CD4-positive, alpha-beta memory T cell (primary cell): ENCODE measurements at regions not wholly inside any gene's neighbourhood (a gene's known extent, or its start where the extent isn't known, plus 50 kb on each side); places are given as distances from the start of the nearest gene placed in this dataset.
"Not testable (repeated sequence)": the region's sequence is repeated elsewhere in the genome, so short reads cannot be mapped to it uniquely, and the experiment has no call there.

Source experiments
- CTCF ChIA-PET: fragments of 350-600 bp; sonication (Branson Sonifier 250); formaldehyde crosslinking; loops from one replicate; lab custom pipeline; 2021; ENCODE audit warnings: inconsistent platforms; ENCODE audit not compliant: partially characterized antibody; lab: Charles Lee
- POLR2A ChIA-PET: fragments of 350-600 bp; sonication (Branson Sonifier 250); formaldehyde crosslinking; loops from one replicate; lab custom pipeline; 2021; ENCODE audit not compliant: partially characterized antibody; lab: Charles Lee
- DNase-seq, 5 donors: peaks; one replicate each; pipeline versions ENCODE4 v3.0.0 to v3.0.0-alpha.2; 2020 to 2022; ENCODE audit warnings: mixed read lengths in 1 of 5
- H3K27ac ChIP-seq: one replicate; pipeline ENCODE4 v1.7.0; 2013; ENCODE audit warnings: low read depth, low read length
- H3K27me3 ChIP-seq: 2 replicates; pipeline ENCODE4 v1.7.0; 2013; ENCODE audit warnings: mild to moderate bottlenecking, low read length, moderate library complexity; ENCODE audit not compliant: insufficient read depth
- H3K36me3 ChIP-seq: 2 replicates; pipeline ENCODE4 v1.7.0; 2013; ENCODE audit warnings: mild to moderate bottlenecking, low read length, moderate library complexity; ENCODE audit not compliant: insufficient read depth
- H3K4me1 ChIP-seq: 2 replicates; pipeline ENCODE4 v1.7.0; 2013; ENCODE audit warnings: mild to moderate bottlenecking, low read length, moderate library complexity; ENCODE audit not compliant: insufficient read depth
- H3K4me3 ChIP-seq, 2 donors: one replicate each; pipeline ENCODE4 v1.7.0; 2013; ENCODE audit warnings: low read length in 2 of 2, mild to moderate bottlenecking in 1 of 2
- H3K9me3 ChIP-seq, 2 donors: one replicate each; pipeline ENCODE4 v1.7.0; 2013; ENCODE audit warnings: low read length in 2 of 2, control low read depth in 1 of 2; ENCODE audit not compliant: control insufficient read depth in 1 of 2
- H3K27ac Mint-ChIP-seq, 7 donors: one replicate each; pipeline ENCODE4 v1.8.0; 2020 to 2021; ENCODE audit warnings: mixed read lengths in 7 of 7, mild to moderate bottlenecking in 6 of 7, inconsistent platforms in 3 of 7, moderate library complexity in 3 of 7
- H3K27me3 Mint-ChIP-seq, 2 donors: one replicate each; pipeline ENCODE4 v1.8.0; 2020 to 2021; ENCODE audit warnings: mixed read lengths in 2 of 2
- H3K36me3 Mint-ChIP-seq, 2 donors: one replicate each; pipeline ENCODE4 v1.8.0; 2020 to 2021; ENCODE audit warnings: mixed read lengths in 2 of 2, inconsistent platforms in 1 of 2, mild to moderate bottlenecking in 1 of 2
- H3K4me1 Mint-ChIP-seq, 4 donors: one replicate each; pipeline ENCODE4 v1.8.0; 2020 to 2021; ENCODE audit warnings: mixed read lengths in 4 of 4, mild to moderate bottlenecking in 1 of 4
- H3K4me3 Mint-ChIP-seq, 8 donors: one replicate each; pipeline ENCODE4 v1.8.0; 2020 to 2021; ENCODE audit warnings: mixed read lengths in 8 of 8, mild to moderate bottlenecking in 7 of 8, moderate library complexity in 6 of 8, inconsistent platforms in 3 of 8
- H3K9me3 Mint-ChIP-seq, 8 donors: one replicate each; pipeline ENCODE4 v1.8.0; 2020 to 2021; ENCODE audit warnings: mixed read lengths in 8 of 8, mild to moderate bottlenecking in 5 of 8, inconsistent platforms in 3 of 8, moderate library complexity in 1 of 8
- intact Hi-C: fragments of 100-400 bp; cut with micrococcal nuclease; formaldehyde crosslinking; loops from one replicate; pipeline ENCODE4 v1.15.1; 2023

- intact Hi-C loops: no loop called here
- H3K9me3 ChIP-seq: no peaks in the 10 kb centered on the region
- Mint-ChIP-seq H3K4me3 (no peak overlapping the region), H3K27me3 (peaks cover 20 to 46% of the 10 kb centered on the region in 2 donors), H3K4me1 (no peaks in the 10 kb centered on the region), H3K27ac (no peak overlapping the region), H3K36me3 (no peaks in the 10 kb centered on the region), H3K9me3 (no peaks in the 10 kb centered on the region)
- H3K27ac ChIP-seq: no peak overlapping the region
- no peak for DNase-seq
- H3K27me3 ChIP-seq: no peaks in the 10 kb centered on the region
- H3K4me1 ChIP-seq: no peaks in the 10 kb centered on the region
- ChIA-PET CTCF (no interaction called here), POLR2A (no interaction called here)
- no peak overlapping the region for H3K4me3 ChIP-seq
- H3K36me3 ChIP-seq: no peaks in the 10 kb centered on the region
These were observed 73.2 kb downstream of the NPEPL1 start for GRCh38 chr20:58765780-58766179.

- Mint-ChIP-seq H3K27me3 (peaks cover 25 to 41% of the 10 kb centered on the region in 2 donors), H3K4me3 (peak overlapping the region in 1 of 8 donors; percentile 45)
- H3K27ac Mint-ChIP-seq, H3K36me3 Mint-ChIP-seq, H3K9me3 Mint-ChIP-seq, intact Hi-C loops, H3K27ac ChIP-seq, H3K27me3 ChIP-seq, DNase-seq, H3K4me1 ChIP-seq, H3K4me3 ChIP-seq, POLR2A ChIA-PET, H3K4me1 Mint-ChIP-seq, H3K36me3 ChIP-seq, H3K9me3 ChIP-seq: not testable (repeated sequence)
- CTCF ChIA-PET: interaction anchor here (0.7 kb wide), 1 partner anchor 75 kb away, joined by 3 read pairs; no protein-coding TSS in a partner anchor
These were observed 75.2 kb downstream of the NPEPL1 start for GRCh38 chr20:58767817-58768216.
